Spinal cord (tissue), 9 donors: ENCODE measurements at regions not wholly inside any gene's neighbourhood (a gene's known extent, or its start where the extent isn't known, plus 50 kb on each side); places are given as distances from the start of the nearest gene placed in this dataset.

ENCODE experiments used
- DNase-seq, 6 donors: peaks; one replicate each; pipeline versions ENCODE4 v3.0.0 to v3.0.0-alpha.2; 2013 to 2015; ENCODE audit warnings: low spot score in 6 of 6, low read depth in 4 of 6
- H3K27ac ChIP-seq: one replicate; pipeline ENCODE4 v1.5.1; 2013; ENCODE audit warnings: low read depth, low read length, control low read depth
- H3K27me3 ChIP-seq: one replicate; pipeline ENCODE4 v1.6.1; 2013; ENCODE audit warnings: low read length; ENCODE audit not compliant: control insufficient read depth, insufficient read depth
- H3K36me3 ChIP-seq: one replicate; pipeline ENCODE4 v1.6.1; 2013; ENCODE audit warnings: low read length; ENCODE audit not compliant: control insufficient read depth, insufficient read depth
- H3K4me1 ChIP-seq: one replicate; pipeline ENCODE4 v1.6.1; 2013; ENCODE audit warnings: low read length; ENCODE audit not compliant: control insufficient read depth, insufficient read depth
- H3K4me3 ChIP-seq: one replicate; pipeline ENCODE4 v1.5.1; 2013; ENCODE audit warnings: low read depth, low read length, control low read depth
- H3K9me3 ChIP-seq: one replicate; pipeline ENCODE4 v1.6.1; 2013; ENCODE audit warnings: low read length; ENCODE audit not compliant: control insufficient read depth, insufficient read depth
- WGBS: methylation state at CpG from one replicate; pipeline ENCODE4 v1.1.5; 2013; ENCODE audit warnings: missing lambda C conversion rate; ENCODE audit not compliant: insufficient coverage; 5-methylcytosine and 5-hydroxymethylcytosine counted together
- donor health status: healthy.

GRCh38 chr5:171639966-171640365 is 145.7 kb upstream of the SMIM23 start:
- Histone ChIP-seq H3K4me3 (no peak overlapping the region), H3K4me1 (peaks cover 18% of the 10 kb centered on the region), H3K27me3 (peaks cover 3% of the 10 kb centered on the region), H3K36me3 (no peaks in the 10 kb centered on the region), H3K27ac (no peak overlapping the region), H3K9me3 (no peaks in the 10 kb centered on the region)
- 60% methylated on average over 2 of the region's 4 CpGs for WGBS
- no peak for DNase-seq

- Histone ChIP-seq H3K27ac (no peak overlapping the region), H3K4me3 (no peak overlapping the region), H3K27me3 (peaks cover 3% of the 10 kb centered on the region), H3K9me3 (no peaks in the 10 kb centered on the region), H3K4me1 (peaks cover 18% of the 10 kb centered on the region), H3K36me3 (no peaks in the 10 kb centered on the region)
- DNase-seq, result peak in 2 of 6 donors; percentile 59 to 88
- 17% methylated on average over 1 of the region's 3 CpGs for WGBS
These were observed 145.1 kb upstream of the SMIM23 start for GRCh38 chr5:171640480-171640879.

- no peaks in the 10 kb centered on the region for H3K36me3 ChIP-seq
- H3K27ac ChIP-seq, result no peak overlapping the region
- H3K4me1 ChIP-seq, result peaks cover 22% of the 10 kb centered on the region
- peaks cover 5% of the 10 kb centered on the region for H3K27me3 ChIP-seq
- no peak overlapping the region for H3K4me3 ChIP-seq
- no peak for DNase-seq
- H3K9me3 ChIP-seq, result no peaks in the 10 kb centered on the region
These were observed 143.7 kb upstream of the SMIM23 start for GRCh38 chr5:171641891-171642290.

- H3K9me3 ChIP-seq, result no peaks in the 10 kb centered on the region
- H3K36me3 ChIP-seq, result no peaks in the 10 kb centered on the region
- H3K4me3 ChIP-seq, result no peak overlapping the region
- H3K4me1 ChIP-seq, result peaks cover 22% of the 10 kb centered on the region
- 92% methylated on average over 2 of the region's 6 CpGs for WGBS
- no peak for DNase-seq
- peaks cover 2% of the 10 kb centered on the region for H3K27me3 ChIP-seq
- no peak overlapping the region for H3K27ac ChIP-seq
These were observed 142.7 kb upstream of the SMIM23 start for GRCh38 chr5:171642894-171643293.

GRCh38 chr5:171644536-171644935 is 141.1 kb upstream of the SMIM23 start:
- no peaks in the 10 kb centered on the region for H3K36me3 ChIP-seq
- H3K4me1 ChIP-seq, result peaks cover 26% of the 10 kb centered on the region
- H3K27me3 ChIP-seq, result peaks cover 2% of the 10 kb centered on the region
- no peak overlapping the region for H3K4me3 ChIP-seq
- DNase-seq, result peak in 2 of 6 donors; percentile 79 to 91
- no peaks in the 10 kb centered on the region for H3K9me3 ChIP-seq
- H3K27ac ChIP-seq, result no peak overlapping the region
- 18% methylated on average over 8 of the region's 10 CpGs for WGBS

- DNase-seq, result peak in 2 of 6 donors; percentile 63 to 93
- no peak overlapping the region for H3K4me3 ChIP-seq
- H3K9me3 ChIP-seq, result no peaks in the 10 kb centered on the region
- no peaks in the 10 kb centered on the region for H3K36me3 ChIP-seq
- peaks cover 20% of the 10 kb centered on the region for H3K4me1 ChIP-seq
- H3K27me3 ChIP-seq, result peaks cover 2% of the 10 kb centered on the region
- 36% methylated on average over 10 of the region's 14 CpGs for WGBS
- no peak overlapping the region for H3K27ac ChIP-seq
These were observed 139.2 kb upstream of the SMIM23 start for GRCh38 chr5:171646102-171647042.

- WGBS, result 73% methylated on average over 12 of the region's 15 CpGs
- H3K4me3 ChIP-seq, result no peak overlapping the region
- H3K9me3 ChIP-seq, result no peaks in the 10 kb centered on the region
- DNase-seq, result no peak
- peaks cover 20% of the 10 kb centered on the region for H3K4me1 ChIP-seq
- H3K36me3 ChIP-seq, result no peaks in the 10 kb centered on the region
- no peak overlapping the region for H3K27ac ChIP-seq
- peaks cover 2% of the 10 kb centered on the region for H3K27me3 ChIP-seq
These were observed 138.3 kb upstream of the SMIM23 start for GRCh38 chr5:171647043-171647903.

GRCh38 chr5:171647904-171648260 is 137.7 kb upstream of the SMIM23 start:
- no peak for DNase-seq
- WGBS, result 92% methylated on average over 4 of the region's 4 CpGs
- H3K27me3 ChIP-seq, result peaks cover 2% of the 10 kb centered on the region

GRCh38 chr5:171648279-171649074 is 137.1 kb upstream of the SMIM23 start:
- Histone ChIP-seq H3K36me3 (no peaks in the 10 kb centered on the region), H3K27me3 (peaks cover 2% of the 10 kb centered on the region), H3K4me1 (peaks cover 19% of the 10 kb centered on the region), H3K9me3 (no peaks in the 10 kb centered on the region), H3K4me3 (no peak overlapping the region), H3K27ac (no peak overlapping the region)
- WGBS, result 74% methylated on average over 8 of the region's 10 CpGs
- no peak for DNase-seq

More at GRCh38 chr5:171647904-171648260, 137.7 kb upstream of the SMIM23 start:
- Histone ChIP-seq H3K27ac (no peak overlapping the region), H3K4me1 (peaks cover 20% of the 10 kb centered on the region), H3K36me3 (no peaks in the 10 kb centered on the region), H3K9me3 (no peaks in the 10 kb centered on the region), H3K4me3 (no peak overlapping the region)
